Activated naive CD4-positive, alpha-beta T cell treated with anti-CD3 and anti-CD28 coated beads for 36 hours (primary cell): ENCODE measurements at regions not wholly inside any gene's neighbourhood (a gene's known extent, or its start where the extent isn't known, plus 50 kb on each side); places are given as distances from the start of the nearest gene placed in this dataset.

Source experiments
- CTCF ChIA-PET: fragments of 350-600 bp; sonication (Branson Sonifier 250); formaldehyde crosslinking; loops from one replicate; lab custom pipeline; 2021; ENCODE audit warnings: antibody characterized with exemption; lab: Charles Lee
- DNase-seq: peaks from one replicate; pipeline ENCODE4 v3.0.0-alpha.2; 2020
- H3K27ac Mint-ChIP-seq: one replicate; pipeline ENCODE4 v1.8.0; 2021; ENCODE audit warnings: mild to moderate bottlenecking, mixed read lengths
- H3K27me3 Mint-ChIP-seq: one replicate; pipeline ENCODE4 v1.8.0; 2021; ENCODE audit warnings: low read depth, mixed read lengths
- H3K36me3 Mint-ChIP-seq: one replicate; pipeline ENCODE4 v1.8.0; 2021; ENCODE audit warnings: low read depth, mixed read lengths
- H3K4me1 Mint-ChIP-seq: one replicate; pipeline ENCODE4 v1.8.0; 2021; ENCODE audit warnings: low read depth, mixed read lengths
- H3K4me3 Mint-ChIP-seq: one replicate; pipeline ENCODE4 v1.8.0; 2021; ENCODE audit warnings: mild to moderate bottlenecking, moderate library complexity, mixed read lengths
- H3K9me3 Mint-ChIP-seq: one replicate; pipeline ENCODE4 v1.8.0; 2021; ENCODE audit warnings: mixed read lengths
- intact Hi-C: fragments of 100-400 bp; cut with micrococcal nuclease; formaldehyde crosslinking; loops from one replicate; pipeline ENCODE4 v1.15.1; 2023

- no peaks in the 10 kb centered on the region for H3K27me3 Mint-ChIP-seq
- H3K27ac Mint-ChIP-seq: no peak overlapping the region
- H3K9me3 Mint-ChIP-seq: no peaks in the 10 kb centered on the region
- H3K36me3 Mint-ChIP-seq: peaks cover 12% of the 10 kb centered on the region
- CTCF ChIA-PET: interaction anchor here (1.8 kb wide), 1 partner anchor 92 kb away, joined by 7 read pairs; no protein-coding TSS in a partner anchor
- H3K4me1 Mint-ChIP-seq: no peaks in the 10 kb centered on the region
- intact Hi-C loops: no loop called here
- H3K4me3 Mint-ChIP-seq: no peak overlapping the region
- no peak for DNase-seq
Observed at GRCh38 chr7:22962775-22963350, 51.1 kb downstream of the HYCC1 start.

DNA sequence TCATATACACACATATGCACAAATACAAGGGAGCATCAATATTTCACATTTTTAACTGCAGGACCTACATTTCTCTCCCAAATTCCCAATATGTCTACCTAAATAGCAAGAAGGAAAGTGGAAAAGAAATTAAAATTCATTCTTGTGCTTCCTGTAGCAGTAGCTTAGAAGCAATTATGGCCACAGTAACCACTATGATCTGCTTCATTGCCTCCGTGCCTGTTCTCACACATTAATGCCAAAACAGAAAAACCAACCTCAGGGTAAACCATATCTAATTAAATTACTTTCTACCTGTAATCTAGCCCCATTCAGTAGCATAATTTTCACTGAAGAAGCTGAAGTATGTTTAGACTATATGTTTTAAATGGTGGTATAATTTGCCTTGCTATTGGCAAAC lies 55.2 kb downstream of the HYCC1 start:
- Mint-ChIP-seq H3K36me3 (peaks cover 12% of the 10 kb centered on the region), H3K27me3 (no peaks in the 10 kb centered on the region), H3K4me3 (no peak overlapping the region), H3K27ac (no peak overlapping the region), H3K4me1 (no peaks in the 10 kb centered on the region), H3K9me3 (no peaks in the 10 kb centered on the region)
- no peak for DNase-seq
- CTCF ChIA-PET: interaction anchor here (1.8 kb wide), 1 partner anchor 96 kb away, joined by 7 read pairs; no protein-coding TSS in a partner anchor
- intact Hi-C loops: no loop called here

DNA sequence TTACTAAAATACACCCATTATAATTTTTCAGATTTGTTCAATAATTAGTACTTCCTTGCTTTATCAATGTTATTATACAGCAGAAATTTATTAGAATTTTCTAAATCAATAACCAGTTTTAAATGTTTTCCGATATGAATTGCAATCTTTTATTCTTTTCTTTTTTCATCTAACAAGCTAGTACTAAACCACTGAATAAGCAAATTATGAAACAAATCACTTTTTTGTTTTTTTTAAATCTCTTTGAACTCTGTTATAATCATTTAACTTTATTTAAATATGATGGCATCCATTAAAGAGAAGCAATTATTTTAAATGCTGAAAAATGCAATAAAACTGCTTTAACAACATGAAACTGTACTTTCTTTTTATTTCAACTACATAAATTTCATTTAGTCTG lies 59.7 kb downstream of the HYCC1 start:
- no peak overlapping the region for H3K4me3 Mint-ChIP-seq
- CTCF ChIA-PET: no interaction called here
- H3K36me3 Mint-ChIP-seq: peaks cover 4% of the 10 kb centered on the region
- intact Hi-C loops: no loop called here
- H3K4me1 Mint-ChIP-seq: no peaks in the 10 kb centered on the region
- H3K27me3 Mint-ChIP-seq: no peaks in the 10 kb centered on the region
- no peak overlapping the region for H3K27ac Mint-ChIP-seq
- no peaks in the 10 kb centered on the region for H3K9me3 Mint-ChIP-seq
- DNase-seq: no peak

DNA sequence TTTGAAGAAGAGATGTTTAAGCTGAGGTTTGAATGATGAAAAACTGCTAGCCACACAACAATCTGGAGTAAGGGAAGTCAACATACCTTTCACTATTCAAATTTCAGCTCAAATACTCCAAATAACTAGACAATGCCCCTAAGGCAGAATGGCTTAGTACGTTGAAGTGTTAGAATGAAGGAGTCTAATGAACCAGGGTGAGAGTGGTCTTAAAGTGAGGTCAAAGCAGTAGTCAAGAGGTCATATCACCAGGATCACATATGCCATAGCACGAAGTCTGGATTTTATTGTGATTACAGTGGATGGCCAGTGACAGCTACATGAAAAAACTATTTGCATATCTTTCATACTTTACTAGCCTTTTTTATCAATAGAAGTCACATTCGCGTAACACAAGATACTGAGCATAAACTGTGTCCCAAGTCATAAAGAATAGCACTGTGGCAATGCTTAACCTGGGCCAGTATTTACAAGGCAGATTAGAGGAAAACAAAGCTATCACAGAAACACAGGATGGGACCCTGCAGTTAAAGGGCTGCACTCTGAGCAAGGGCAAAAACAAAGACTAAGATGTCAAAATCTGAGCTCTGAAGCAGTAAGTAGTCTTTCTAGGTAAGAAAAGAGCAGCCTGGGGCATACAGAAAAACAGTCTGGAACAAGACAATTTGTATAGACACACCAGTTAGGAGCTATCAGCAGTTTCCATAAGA lies 61.5 kb downstream of the HYCC1 start:
- intact Hi-C loops: no loop called here

GRCh38 chr7:22949944-22950343 lies 64.0 kb downstream of the HYCC1 start:
- Mint-ChIP-seq H3K4me3 (no peak overlapping the region), H3K9me3 (no peaks in the 10 kb centered on the region), H3K36me3 (no peaks in the 10 kb centered on the region), H3K27me3 (no peaks in the 10 kb centered on the region), H3K4me1 (no peaks in the 10 kb centered on the region), H3K27ac (no peak overlapping the region)
- intact Hi-C loops: no loop called here
- CTCF ChIA-PET: no interaction called here
- DNase-seq: no peak

More for the DNA sequence above, 61.5 kb downstream of the HYCC1 start:
- Mint-ChIP-seq H3K27me3 (no peaks in the 10 kb centered on the region), H3K36me3 (no peaks in the 10 kb centered on the region), H3K4me3 (no peak overlapping the region), H3K9me3 (no peaks in the 10 kb centered on the region), H3K4me1 (no peaks in the 10 kb centered on the region), H3K27ac (no peak overlapping the region)
- CTCF ChIA-PET: interaction anchor here (0.6 to 1.3 kb wide), 4 partner anchors 40 to 103 kb away, joined by 3 to 6 read pairs (median 4); no protein-coding TSS in a partner anchor
- no peak for DNase-seq

GRCh38 chr7:22949221-22949620 lies 64.7 kb downstream of the HYCC1 start:
- Mint-ChIP-seq H3K9me3 (no peaks in the 10 kb centered on the region), H3K27me3 (no peaks in the 10 kb centered on the region), H3K36me3 (no peaks in the 10 kb centered on the region), H3K4me1 (no peaks in the 10 kb centered on the region), H3K4me3 (no peak overlapping the region), H3K27ac (no peak overlapping the region)
- intact Hi-C loops: no loop called here
- CTCF ChIA-PET: interaction anchor here (0.7 kb wide), 1 partner anchor 34 kb away, joined by 7 read pairs; no protein-coding TSS in a partner anchor
- no peak for DNase-seq

DNA sequence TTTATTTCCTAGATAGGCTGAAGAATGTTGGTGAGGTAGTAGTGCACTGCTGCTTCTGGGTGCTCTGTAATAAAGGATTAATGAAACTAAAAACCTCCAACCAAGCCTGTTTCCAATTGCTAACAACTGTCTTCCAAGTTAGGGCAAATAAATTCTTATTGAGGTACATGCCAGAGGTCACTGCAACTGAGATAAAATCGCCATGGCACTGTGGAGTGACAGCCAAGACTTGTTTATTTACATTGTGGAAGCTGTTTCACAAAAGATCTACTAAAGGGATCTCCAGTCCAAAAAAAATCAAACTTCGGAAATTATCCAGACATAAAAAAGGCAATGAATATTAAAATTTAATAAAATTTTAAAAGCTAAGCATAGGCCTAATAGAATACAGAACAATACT lies 65.2 kb downstream of the HYCC1 start:
- H3K4me3 Mint-ChIP-seq: no peak overlapping the region
- no peaks in the 10 kb centered on the region for H3K27me3 Mint-ChIP-seq
- H3K9me3 Mint-ChIP-seq: no peaks in the 10 kb centered on the region
- no peak for DNase-seq
- no peak overlapping the region for H3K27ac Mint-ChIP-seq
- intact Hi-C loops: no loop called here
- CTCF ChIA-PET: interaction anchor here (0.7 kb wide), 1 partner anchor 33 kb away, joined by 7 read pairs; no protein-coding TSS in a partner anchor
- no peaks in the 10 kb centered on the region for H3K36me3 Mint-ChIP-seq
- H3K4me1 Mint-ChIP-seq: no peaks in the 10 kb centered on the region

DNA sequence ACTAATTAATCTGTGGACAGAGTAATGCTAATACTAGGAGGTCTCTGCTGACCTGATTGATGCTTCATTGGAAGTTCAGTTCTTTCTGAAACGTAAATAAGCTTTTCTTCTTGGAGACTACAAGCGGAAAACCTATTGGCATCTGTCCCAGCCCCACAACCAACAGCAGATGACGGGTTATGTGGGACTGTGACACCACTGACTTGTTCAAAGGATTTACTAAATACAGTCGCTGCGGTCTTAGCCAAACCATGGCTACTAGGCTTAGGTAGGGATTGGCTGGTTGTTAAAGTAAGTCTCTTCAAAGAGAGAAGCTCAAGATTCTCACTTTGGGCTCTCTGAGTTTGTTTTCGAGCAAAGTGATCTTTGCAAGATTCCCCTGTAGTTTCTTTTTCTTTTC lies 68.3 kb downstream of the HYCC1 start:
- H3K36me3 Mint-ChIP-seq: peaks cover 3% of the 10 kb centered on the region
- no peak overlapping the region for H3K27ac Mint-ChIP-seq
- DNase-seq: no peak
- H3K9me3 Mint-ChIP-seq: no peaks in the 10 kb centered on the region
- CTCF ChIA-PET: no interaction called here
- H3K4me3 Mint-ChIP-seq: no peak overlapping the region
- no peaks in the 10 kb centered on the region for H3K4me1 Mint-ChIP-seq
- intact Hi-C loops: no loop called here
- H3K27me3 Mint-ChIP-seq: no peaks in the 10 kb centered on the region

GRCh38 chr7:22944510-22944909 lies 69.4 kb downstream of the HYCC1 start:
- CTCF ChIA-PET: no interaction called here
- intact Hi-C loops: no loop called here

GRCh38 chr7:22944022-22944421 lies 69.9 kb downstream of the HYCC1 start:
- CTCF ChIA-PET: no interaction called here
- no peak overlapping the region for H3K4me3 Mint-ChIP-seq
- H3K36me3 Mint-ChIP-seq: peaks cover 3% of the 10 kb centered on the region
- no peak overlapping the region for H3K27ac Mint-ChIP-seq
- H3K27me3 Mint-ChIP-seq: no peaks in the 10 kb centered on the region
- no peaks in the 10 kb centered on the region for H3K4me1 Mint-ChIP-seq
- no peaks in the 10 kb centered on the region for H3K9me3 Mint-ChIP-seq
- DNase-seq: no peak
- intact Hi-C loops: no loop called here

More at GRCh38 chr7:22944510-22944909, 69.4 kb downstream of the HYCC1 start:
- Mint-ChIP-seq H3K36me3 (peaks cover 3% of the 10 kb centered on the region), H3K4me3 (no peak overlapping the region), H3K27ac (no peak overlapping the region), H3K27me3 (no peaks in the 10 kb centered on the region), H3K4me1 (no peaks in the 10 kb centered on the region), H3K9me3 (no peaks in the 10 kb centered on the region)
- no peak for DNase-seq

GRCh38 chr7:22942191-22942590 lies 71.7 kb downstream of the HYCC1 start:
- Mint-ChIP-seq H3K9me3 (no peaks in the 10 kb centered on the region), H3K27me3 (no peaks in the 10 kb centered on the region), H3K36me3 (peaks cover 3% of the 10 kb centered on the region), H3K4me3 (no peak overlapping the region), H3K4me1 (no peaks in the 10 kb centered on the region), H3K27ac (no peak overlapping the region)
- CTCF ChIA-PET: interaction anchor here (0.6 kb wide), 1 partner anchor 331 kb away, joined by 3 read pairs; no protein-coding TSS in a partner anchor
- DNase-seq: no peak
- intact Hi-C loops: no loop called here

DNA sequence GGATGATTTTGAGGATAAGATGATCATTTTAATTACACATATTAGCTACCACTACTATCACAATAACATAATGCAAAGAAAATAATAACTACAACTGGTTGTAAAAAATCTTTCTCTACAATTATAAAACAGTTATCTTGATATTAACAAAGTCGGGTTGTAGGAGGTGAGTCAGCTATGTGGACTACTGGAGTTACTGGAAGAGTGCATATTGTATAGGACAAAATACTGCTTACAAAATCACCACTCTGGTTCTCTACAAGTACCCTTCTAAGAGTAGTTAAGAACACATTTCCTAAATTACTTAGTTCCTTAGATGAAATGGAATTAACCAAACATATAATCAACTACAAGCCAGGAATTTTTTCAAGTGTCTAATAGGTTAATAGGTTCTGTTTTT lies 74.1 kb downstream of the HYCC1 start:
- no peak overlapping the region for H3K27ac Mint-ChIP-seq
- DNase-seq: no peak
- CTCF ChIA-PET: interaction anchor here (0.6 kb wide), 1 partner anchor 717 kb away, joined by 4 read pairs; no protein-coding TSS in a partner anchor
- intact Hi-C loops: no loop called here
- H3K4me1 Mint-ChIP-seq: no peaks in the 10 kb centered on the region
- H3K9me3 Mint-ChIP-seq: no peaks in the 10 kb centered on the region
- no peaks in the 10 kb centered on the region for H3K27me3 Mint-ChIP-seq
- H3K36me3 Mint-ChIP-seq: peaks cover 3% of the 10 kb centered on the region
- no peak overlapping the region for H3K4me3 Mint-ChIP-seq

GRCh38 chr7:22937946-22938345 lies 76.0 kb downstream of the HYCC1 start:
- no peak overlapping the region for H3K27ac Mint-ChIP-seq
- intact Hi-C loops: no loop called here
- no peaks in the 10 kb centered on the region for H3K9me3 Mint-ChIP-seq
- CTCF ChIA-PET: interaction anchor here (0.5 kb wide), 1 partner anchor 993 kb away, joined by 3 read pairs; no protein-coding TSS in a partner anchor
- no peak overlapping the region for H3K4me3 Mint-ChIP-seq
- no peak for DNase-seq
- H3K27me3 Mint-ChIP-seq: no peaks in the 10 kb centered on the region
- H3K4me1 Mint-ChIP-seq: no peaks in the 10 kb centered on the region
- peaks cover 3% of the 10 kb centered on the region for H3K36me3 Mint-ChIP-seq
